Fibroblast of lung (primary cell): ENCODE measurements at regions not wholly inside any gene's neighbourhood (a gene's known extent, or its start where the extent isn't known, plus 50 kb on each side); places are given as distances from the start of the nearest gene placed in this dataset.

Experiments used
- EZH2 ChIP-seq: IDR thresholded peaks from 2 replicates; pipeline ENCODE4 v1.5.1; 2012; ENCODE audit warnings: low read length, control low read depth, mild to moderate bottlenecking; ENCODE audit errors: missing control alignments
- TF ChIP-seq, protein P1 (sequence below), 2 donors: IDR thresholded peaks in 1 of 2; conservative IDR thresholded peaks in 1 of 2; 1 replicate in 1 of 2; 2 replicates in 1 of 2; pipeline ENCODE4 v1.5.1; 2011 to 2012; ENCODE audit warnings: low read length in 2 of 2, control low read depth in 1 of 2, inconsistent platforms in 1 of 2, low read depth in 1 of 2, mild to moderate bottlenecking in 1 of 2

DNA sequence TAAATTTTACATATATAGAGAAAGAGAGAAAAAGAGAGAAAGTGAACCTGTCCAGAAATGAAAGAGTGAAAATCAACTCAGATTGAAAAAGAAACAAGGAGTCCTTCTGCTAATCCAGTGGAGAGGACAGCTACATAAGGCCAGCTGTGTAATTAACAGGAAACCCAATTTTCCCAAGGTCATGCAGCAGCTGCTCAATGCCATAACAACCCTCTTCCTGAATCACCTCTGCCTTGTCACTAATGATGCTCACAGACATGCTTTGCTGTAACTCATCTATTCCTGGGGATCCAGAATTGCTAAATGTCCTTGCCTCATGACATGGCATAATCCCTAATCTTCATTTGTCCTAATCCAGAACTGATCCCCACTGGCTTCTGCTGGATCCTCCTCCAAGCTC lies 288.6 kb downstream of the NEBL start:
- TF ChIP-seq, protein P1, sequence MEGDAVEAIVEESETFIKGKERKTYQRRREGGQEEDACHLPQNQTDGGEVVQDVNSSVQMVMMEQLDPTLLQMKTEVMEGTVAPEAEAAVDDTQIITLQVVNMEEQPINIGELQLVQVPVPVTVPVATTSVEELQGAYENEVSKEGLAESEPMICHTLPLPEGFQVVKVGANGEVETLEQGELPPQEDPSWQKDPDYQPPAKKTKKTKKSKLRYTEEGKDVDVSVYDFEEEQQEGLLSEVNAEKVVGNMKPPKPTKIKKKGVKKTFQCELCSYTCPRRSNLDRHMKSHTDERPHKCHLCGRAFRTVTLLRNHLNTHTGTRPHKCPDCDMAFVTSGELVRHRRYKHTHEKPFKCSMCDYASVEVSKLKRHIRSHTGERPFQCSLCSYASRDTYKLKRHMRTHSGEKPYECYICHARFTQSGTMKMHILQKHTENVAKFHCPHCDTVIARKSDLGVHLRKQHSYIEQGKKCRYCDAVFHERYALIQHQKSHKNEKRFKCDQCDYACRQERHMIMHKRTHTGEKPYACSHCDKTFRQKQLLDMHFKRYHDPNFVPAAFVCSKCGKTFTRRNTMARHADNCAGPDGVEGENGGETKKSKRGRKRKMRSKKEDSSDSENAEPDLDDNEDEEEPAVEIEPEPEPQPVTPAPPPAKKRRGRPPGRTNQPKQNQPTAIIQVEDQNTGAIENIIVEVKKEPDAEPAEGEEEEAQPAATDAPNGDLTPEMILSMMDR (conservative IDR thresholded peaks at IDR 0.05 in 1 of 2, IDR thresholded peaks at IDR 0.05 in 1 of 2; ENCODE audit: low read depth in 1 of 2, low read length in 2 of 2) = no peak
- TF ChIP-seq EZH2 = no peak
